GM18520 (cell line): ENCODE measurements at regions not wholly inside any gene's neighbourhood (a gene's known extent, or its start where the extent isn't known, plus 50 kb on each side); places are given as distances from the start of the nearest gene placed in this dataset.

Source experiments
- ATAC-seq: cut with Tn5 transposase; IDR thresholded peaks from one replicate; pipeline ENCODE4 v1.9.1; 2021; ENCODE audit not compliant: unreplicated experiment

GRCh38 chr11:87384078-87384729 lies 346.5 kb downstream of the TMEM135 start:
- no peak for ATAC-seq

DNA sequence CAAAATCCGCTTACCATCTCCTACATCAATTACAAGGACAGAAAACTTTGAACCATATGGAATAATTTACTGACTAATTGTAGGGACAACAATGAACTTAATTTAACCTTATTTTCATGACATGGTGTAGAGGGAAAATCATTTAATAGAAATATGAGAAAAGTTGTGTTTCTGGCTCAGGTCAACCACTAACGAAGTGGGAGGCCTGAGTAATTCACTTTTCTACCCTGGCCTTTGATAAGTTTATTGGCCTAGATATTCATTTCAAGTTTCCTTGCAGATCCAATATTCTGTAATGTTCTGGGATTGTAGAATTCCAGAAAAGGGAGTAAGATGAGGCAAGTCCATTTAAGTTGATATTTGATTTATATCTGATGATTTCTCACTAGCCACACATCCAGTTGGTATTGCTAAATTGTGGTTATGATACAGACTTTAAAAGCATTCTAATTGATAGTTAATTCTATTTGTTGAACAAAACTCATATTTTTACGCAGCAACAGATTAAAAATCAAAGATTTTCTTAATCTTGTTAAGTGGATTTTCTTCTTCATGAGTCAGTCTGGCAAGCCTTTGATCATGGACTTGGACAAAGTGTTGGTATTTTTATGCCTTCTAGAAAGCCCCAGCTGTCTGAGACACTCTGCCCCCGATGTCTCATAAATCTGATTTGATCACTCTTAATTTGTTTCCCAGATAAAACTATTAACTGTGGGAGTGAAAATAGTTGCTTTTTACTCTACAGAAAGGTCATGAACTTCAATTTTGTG lies 336.5 kb downstream of the TMEM135 start:
- ATAC-seq, result no peak
